Hippocampal formation (tissue), 2 donors: ENCODE measurements at regions not wholly inside any gene's neighbourhood (a gene's known extent, or its start where the extent isn't known, plus 50 kb on each side); places are given as distances from the start of the nearest gene placed in this dataset.
A peak's percentile ranks its signal among the peaks of the same experiment; 100 is the strongest.

ENCODE experiments used
- DNase-seq, 2 donors: peaks; one replicate each; lab custom pipeline; 2025; lab: John Stamatoyannopoulos, UW

GRCh38 chr14:98114122-98114895, 1157.7 kb downstream of the BCL11B start:
- no peak for DNase-seq

GRCh38 chr14:98114946-98115345, 1157.1 kb downstream of the BCL11B start:
- DNase-seq = no peak

GRCh38 chr14:98118749-98119148, 1153.2 kb downstream of the BCL11B start:
- DNase-seq = no peak

- DNase-seq = no peak
Observed at GRCh38 chr14:98119739-98120138, 1152.3 kb downstream of the BCL11B start.

- DNase-seq = no peak
Observed at GRCh38 chr14:98120831-98121464, 1151.0 kb downstream of the BCL11B start.

- no peak for DNase-seq
Observed at GRCh38 chr14:98122527-98122926, 1149.5 kb downstream of the BCL11B start.

- no peak for DNase-seq
Observed at GRCh38 chr14:98130691-98131090, 1141.3 kb downstream of the BCL11B start.

- no peak for DNase-seq
Observed at GRCh38 chr14:98131406-98131805, 1140.6 kb downstream of the BCL11B start.

GRCh38 chr14:98133806-98134205, 1138.2 kb downstream of the BCL11B start:
- no peak for DNase-seq

GRCh38 chr14:98136012-98136789, 1135.8 kb downstream of the BCL11B start:
- no peak for DNase-seq

- DNase-seq = peak in 1 of 2 donors; percentile 43
Observed at GRCh38 chr14:98137131-98138025, 1134.6 kb downstream of the BCL11B start.

- no peak for DNase-seq
Observed at GRCh38 chr14:98138666-98139065, 1133.3 kb downstream of the BCL11B start.

GRCh38 chr14:98140862-98141530, 1131.0 kb downstream of the BCL11B start:
- DNase-seq = no peak

GRCh38 chr14:98143566-98143965, 1128.4 kb downstream of the BCL11B start:
- DNase-seq = no peak

- no peak for DNase-seq
Observed at GRCh38 chr14:98144964-98145363, 1127.0 kb downstream of the BCL11B start.

- DNase-seq = no peak
Observed at GRCh38 chr14:98146416-98146815, 1125.6 kb downstream of the BCL11B start.

- DNase-seq = no peak
Observed at GRCh38 chr14:98154254-98154653, 1117.7 kb downstream of the BCL11B start.

GRCh38 chr14:98156411-98156810, 1115.6 kb downstream of the BCL11B start:
- no peak for DNase-seq

GRCh38 chr14:98160901-98161300, 1111.1 kb downstream of the BCL11B start:
- no peak for DNase-seq

GRCh38 chr14:98161356-98161755, 1110.6 kb downstream of the BCL11B start:
- no peak for DNase-seq
